HG02884 (cell line): ENCODE measurements at regions not wholly inside any gene's neighbourhood (a gene's known extent, or its start where the extent isn't known, plus 50 kb on each side); places are given as distances from the start of the nearest gene placed in this dataset.

Experiments
- ATAC-seq: cut with Tn5 transposase; IDR thresholded peaks from one replicate; pipeline ENCODE4 v1.9.1; 2021; ENCODE audit warnings: mild to moderate bottlenecking, moderate library complexity; ENCODE audit not compliant: unreplicated experiment

GRCh38 chr6:14912706-14913105, 333.2 kb upstream of the JARID2 start:
- no peak for ATAC-seq

GRCh38 chr6:14913931-14914330, 331.9 kb upstream of the JARID2 start:
- no peak for ATAC-seq

- ATAC-seq: no peak
These were observed 329.7 kb upstream of the JARID2 start for GRCh38 chr6:14915888-14916832.

GRCh38 chr6:14917109-14917910, 328.6 kb upstream of the JARID2 start:
- no peak for ATAC-seq

- no peak for ATAC-seq
These were observed 327.5 kb upstream of the JARID2 start for GRCh38 chr6:14918200-14918907.

GRCh38 chr6:14919038-14919670, 326.7 kb upstream of the JARID2 start:
- no peak for ATAC-seq

GRCh38 chr6:14920276-14920675, 325.6 kb upstream of the JARID2 start:
- ATAC-seq: no peak

GRCh38 chr6:14921170-14921569, 324.7 kb upstream of the JARID2 start:
- ATAC-seq: no peak

- ATAC-seq: no peak
These were observed 323.8 kb upstream of the JARID2 start for GRCh38 chr6:14921878-14922671.

GRCh38 chr6:14922706-14923460, 323.0 kb upstream of the JARID2 start:
- ATAC-seq: no peak

- no peak for ATAC-seq
These were observed 321.5 kb upstream of the JARID2 start for GRCh38 chr6:14924126-14925024.

- ATAC-seq: no peak
These were observed 320.7 kb upstream of the JARID2 start for GRCh38 chr6:14925025-14925698.

GRCh38 chr6:14925699-14926026, 320.2 kb upstream of the JARID2 start:
- no peak for ATAC-seq

- ATAC-seq: no peak
These were observed 318.5 kb upstream of the JARID2 start for GRCh38 chr6:14927398-14927797.

- no peak for ATAC-seq
These were observed 316.6 kb upstream of the JARID2 start for GRCh38 chr6:14929291-14929690.

- no peak for ATAC-seq
These were observed 315.4 kb upstream of the JARID2 start for GRCh38 chr6:14930366-14930989.

- ATAC-seq: no peak
These were observed 313.2 kb upstream of the JARID2 start for GRCh38 chr6:14932485-14933182.
